ENCODE measurements at regions not wholly inside any gene's neighbourhood (a gene's known extent, or its start where the extent isn't known, plus 50 kb on each side); places are given as distances from the start of the nearest gene placed in this dataset.
A peak's percentile ranks its signal among the peaks of the same experiment; 100 is the strongest.

- Histone ChIP-seq H3K27ac (ENCODE audit: low read depth in 2 of 2, low read length in 2 of 2) (no peak overlapping the region), H3K27me3 (ENCODE audit: control insufficient read depth in 2 of 2, insufficient read depth in 2 of 2, low read length in 2 of 2) (no peaks in the 10 kb centered on the region), H3K9me3 (ENCODE audit: control insufficient read depth in 2 of 2, low read length in 2 of 2) (no peaks in the 10 kb centered on the region), H3K9ac (ENCODE audit: low read depth in 1 of 2, low read length in 2 of 2) (no peak overlapping the region), H3K4me1 (ENCODE audit: control insufficient read depth in 2 of 2, insufficient read depth in 2 of 2, low read length in 2 of 2) (peaks cover 11 to 20% of the 10 kb centered on the region in 2 donors), H3K36me3 (ENCODE audit: control insufficient read depth in 2 of 2, insufficient read depth in 2 of 2, low read length in 2 of 2) (no peaks in the 10 kb centered on the region), H3K4me3 (ENCODE audit: low read length in 2 of 2) (no peak overlapping the region)
Observed at GRCh38 chr6:137795501-137795900, 71.6 kb upstream of the TNFAIP3 start.

GRCh38 chr6:137798261-137798660 is 68.8 kb upstream of the TNFAIP3 start:
- H3K27me3 ChIP-seq (ENCODE audit: control insufficient read depth in 2 of 2, insufficient read depth in 2 of 2, low read length in 2 of 2) = no peaks in the 10 kb centered on the region
- no peak overlapping the region for H3K4me3 ChIP-seq (ENCODE audit: low read length in 2 of 2)
- no peaks in the 10 kb centered on the region for H3K36me3 ChIP-seq (ENCODE audit: control insufficient read depth in 2 of 2, insufficient read depth in 2 of 2, low read length in 2 of 2)
- no peak overlapping the region for H3K9ac ChIP-seq (ENCODE audit: low read depth in 1 of 2, low read length in 2 of 2)
- H3K27ac ChIP-seq (ENCODE audit: low read depth in 2 of 2, low read length in 2 of 2) = no peak overlapping the region
- H3K9me3 ChIP-seq (ENCODE audit: control insufficient read depth in 2 of 2, low read length in 2 of 2) = no peaks in the 10 kb centered on the region
- H3K4me1 ChIP-seq (ENCODE audit: control insufficient read depth in 2 of 2, insufficient read depth in 2 of 2, low read length in 2 of 2) = peaks cover 12 to 22% of the 10 kb centered on the region in 2 donors

- Histone ChIP-seq H3K36me3 (ENCODE audit: control insufficient read depth in 2 of 2, insufficient read depth in 2 of 2, low read length in 2 of 2) (no peaks in the 10 kb centered on the region), H3K27ac (ENCODE audit: low read depth in 2 of 2, low read length in 2 of 2) (no peak overlapping the region), H3K4me3 (ENCODE audit: low read length in 2 of 2) (no peak overlapping the region), H3K9ac (ENCODE audit: low read depth in 1 of 2, low read length in 2 of 2) (no peak overlapping the region), H3K9me3 (ENCODE audit: control insufficient read depth in 2 of 2, low read length in 2 of 2) (no peaks in the 10 kb centered on the region), H3K4me1 (ENCODE audit: control insufficient read depth in 2 of 2, insufficient read depth in 2 of 2, low read length in 2 of 2) (peaks cover 12 to 22% of the 10 kb centered on the region in 2 donors), H3K27me3 (ENCODE audit: control insufficient read depth in 2 of 2, insufficient read depth in 2 of 2, low read length in 2 of 2) (no peaks in the 10 kb centered on the region)
Observed at GRCh38 chr6:137798846-137799245, 68.2 kb upstream of the TNFAIP3 start.

GRCh38 chr6:137799950-137800568 is 67.0 kb upstream of the TNFAIP3 start:
- Histone ChIP-seq H3K27ac (ENCODE audit: low read depth in 2 of 2, low read length in 2 of 2) (peak overlapping the region; percentile 0 to 50), H3K9me3 (ENCODE audit: control insufficient read depth in 2 of 2, low read length in 2 of 2) (no peaks in the 10 kb centered on the region), H3K9ac (ENCODE audit: low read depth in 1 of 2, low read length in 2 of 2) (no peak overlapping the region), H3K4me3 (ENCODE audit: low read length in 2 of 2) (no peak overlapping the region), H3K27me3 (ENCODE audit: control insufficient read depth in 2 of 2, insufficient read depth in 2 of 2, low read length in 2 of 2) (no peaks in the 10 kb centered on the region), H3K36me3 (ENCODE audit: control insufficient read depth in 2 of 2, insufficient read depth in 2 of 2, low read length in 2 of 2) (no peaks in the 10 kb centered on the region), H3K4me1 (ENCODE audit: control insufficient read depth in 2 of 2, insufficient read depth in 2 of 2, low read length in 2 of 2) (peaks cover 12 to 22% of the 10 kb centered on the region in 2 donors)

- no peaks in the 10 kb centered on the region for H3K9me3 ChIP-seq (ENCODE audit: control insufficient read depth in 2 of 2, low read length in 2 of 2)
- H3K36me3 ChIP-seq (ENCODE audit: control insufficient read depth in 2 of 2, insufficient read depth in 2 of 2, low read length in 2 of 2) = no peaks in the 10 kb centered on the region
- H3K9ac ChIP-seq (ENCODE audit: low read depth in 1 of 2, low read length in 2 of 2) = no peak overlapping the region
Observed at GRCh38 chr6:137800762-137801161, 66.3 kb upstream of the TNFAIP3 start.

GRCh38 chr6:137801352-137802114 is 65.5 kb upstream of the TNFAIP3 start:
- Histone ChIP-seq H3K4me1 (ENCODE audit: control insufficient read depth in 2 of 2, insufficient read depth in 2 of 2, low read length in 2 of 2) (peaks cover 12 to 22% of the 10 kb centered on the region in 2 donors), H3K9me3 (ENCODE audit: control insufficient read depth in 2 of 2, low read length in 2 of 2) (no peaks in the 10 kb centered on the region), H3K4me3 (ENCODE audit: low read length in 2 of 2) (no peak overlapping the region), H3K27me3 (ENCODE audit: control insufficient read depth in 2 of 2, insufficient read depth in 2 of 2, low read length in 2 of 2) (no peaks in the 10 kb centered on the region), H3K36me3 (ENCODE audit: control insufficient read depth in 2 of 2, insufficient read depth in 2 of 2, low read length in 2 of 2) (no peaks in the 10 kb centered on the region), H3K9ac (ENCODE audit: low read depth in 1 of 2, low read length in 2 of 2) (no peak overlapping the region), H3K27ac (ENCODE audit: low read depth in 2 of 2, low read length in 2 of 2) (peak overlapping the region in 1 of 2 donors; percentile 33)

More at GRCh38 chr6:137800762-137801161, 66.3 kb upstream of the TNFAIP3 start:
- Histone ChIP-seq H3K27me3 (ENCODE audit: control insufficient read depth in 2 of 2, insufficient read depth in 2 of 2, low read length in 2 of 2) (no peaks in the 10 kb centered on the region), H3K4me1 (ENCODE audit: control insufficient read depth in 2 of 2, insufficient read depth in 2 of 2, low read length in 2 of 2) (peaks cover 12 to 22% of the 10 kb centered on the region in 2 donors), H3K27ac (ENCODE audit: low read depth in 2 of 2, low read length in 2 of 2) (peak overlapping the region; percentile 0 to 50), H3K4me3 (ENCODE audit: low read length in 2 of 2) (no peak overlapping the region)

GRCh38 chr6:137802408-137803182 is 64.5 kb upstream of the TNFAIP3 start:
- H3K36me3 ChIP-seq (ENCODE audit: control insufficient read depth in 2 of 2, insufficient read depth in 2 of 2, low read length in 2 of 2) = no peaks in the 10 kb centered on the region
- no peak overlapping the region for H3K9ac ChIP-seq (ENCODE audit: low read depth in 1 of 2, low read length in 2 of 2)
- H3K4me3 ChIP-seq (ENCODE audit: low read length in 2 of 2) = no peak overlapping the region
- no peaks in the 10 kb centered on the region for H3K9me3 ChIP-seq (ENCODE audit: control insufficient read depth in 2 of 2, low read length in 2 of 2)
- H3K27me3 ChIP-seq (ENCODE audit: control insufficient read depth in 2 of 2, insufficient read depth in 2 of 2, low read length in 2 of 2) = no peaks in the 10 kb centered on the region
- no peak overlapping the region for H3K27ac ChIP-seq (ENCODE audit: low read depth in 2 of 2, low read length in 2 of 2)
- peaks cover 12 to 22% of the 10 kb centered on the region in 2 donors for H3K4me1 ChIP-seq (ENCODE audit: control insufficient read depth in 2 of 2, insufficient read depth in 2 of 2, low read length in 2 of 2)

- Histone ChIP-seq H3K9me3 (ENCODE audit: control insufficient read depth in 2 of 2, low read length in 2 of 2) (no peaks in the 10 kb centered on the region), H3K27ac (ENCODE audit: low read depth in 2 of 2, low read length in 2 of 2) (no peak overlapping the region), H3K9ac (ENCODE audit: low read depth in 1 of 2, low read length in 2 of 2) (no peak overlapping the region), H3K4me3 (ENCODE audit: low read length in 2 of 2) (no peak overlapping the region), H3K4me1 (ENCODE audit: control insufficient read depth in 2 of 2, insufficient read depth in 2 of 2, low read length in 2 of 2) (peaks cover 12 to 19% of the 10 kb centered on the region in 2 donors), H3K36me3 (ENCODE audit: control insufficient read depth in 2 of 2, insufficient read depth in 2 of 2, low read length in 2 of 2) (no peaks in the 10 kb centered on the region), H3K27me3 (ENCODE audit: control insufficient read depth in 2 of 2, insufficient read depth in 2 of 2, low read length in 2 of 2) (no peaks in the 10 kb centered on the region)
Observed at GRCh38 chr6:137804637-137805036, 62.4 kb upstream of the TNFAIP3 start.

- Histone ChIP-seq H3K9me3 (ENCODE audit: control insufficient read depth in 2 of 2, low read length in 2 of 2) (no peaks in the 10 kb centered on the region), H3K9ac (ENCODE audit: low read depth in 1 of 2, low read length in 2 of 2) (no peak overlapping the region), H3K4me3 (ENCODE audit: low read length in 2 of 2) (no peak overlapping the region), H3K27me3 (ENCODE audit: control insufficient read depth in 2 of 2, insufficient read depth in 2 of 2, low read length in 2 of 2) (no peaks in the 10 kb centered on the region), H3K4me1 (ENCODE audit: control insufficient read depth in 2 of 2, insufficient read depth in 2 of 2, low read length in 2 of 2) (peaks cover 5 to 9% of the 10 kb centered on the region in 2 donors), H3K36me3 (ENCODE audit: control insufficient read depth in 2 of 2, insufficient read depth in 2 of 2, low read length in 2 of 2) (no peaks in the 10 kb centered on the region), H3K27ac (ENCODE audit: low read depth in 2 of 2, low read length in 2 of 2) (no peak overlapping the region)
Observed at GRCh38 chr6:137805622-137806021, 61.4 kb upstream of the TNFAIP3 start.

All from mucosa of rectum (tissue), 2 donors.